IgD-negative memory B cell (primary cell): ENCODE measurements at regions not wholly inside any gene's neighbourhood (a gene's known extent, or its start where the extent isn't known, plus 50 kb on each side); places are given as distances from the start of the nearest gene placed in this dataset.

Experiments
- H3K27ac Mint-ChIP-seq, 3 donors: one replicate each; pipeline ENCODE4 v1.8.0; 2020 to 2022; ENCODE audit warnings: mild to moderate bottlenecking in 3 of 3, mixed read lengths in 3 of 3, moderate library complexity in 1 of 3
- H3K27me3 Mint-ChIP-seq: one replicate; pipeline ENCODE4 v1.8.0; 2021; ENCODE audit warnings: mixed read lengths
- H3K36me3 Mint-ChIP-seq: one replicate; pipeline ENCODE4 v1.8.0; 2020; ENCODE audit warnings: mild to moderate bottlenecking, mixed read lengths
- H3K4me1 Mint-ChIP-seq, 3 donors: one replicate each; pipeline ENCODE4 v1.8.0; 2020 to 2022; ENCODE audit warnings: mixed read lengths in 3 of 3, mild to moderate bottlenecking in 1 of 3
- H3K4me3 Mint-ChIP-seq, 4 donors: one replicate each; pipeline ENCODE4 v1.8.0; 2020 to 2022; ENCODE audit warnings: mild to moderate bottlenecking in 4 of 4, mixed read lengths in 4 of 4, moderate library complexity in 3 of 4
- H3K9me3 Mint-ChIP-seq, 3 donors: one replicate each; pipeline ENCODE4 v1.8.0; 2020 to 2021; ENCODE audit warnings: mixed read lengths in 3 of 3, mild to moderate bottlenecking in 1 of 3

GRCh38 chr5:56580864-56581263, 234.5 kb upstream of the MAP3K1 start:
- peaks cover 27 to 33% (median 28%) of the 10 kb centered on the region in 3 donors for H3K4me1 Mint-ChIP-seq
- peaks cover 0 to 7% (median 4%) of the 10 kb centered on the region in 3 donors for H3K9me3 Mint-ChIP-seq
- H3K27me3 Mint-ChIP-seq = no peaks in the 10 kb centered on the region
- H3K27ac Mint-ChIP-seq = peak overlapping the region; percentile 22 to 35 (median 24)
- no peaks in the 10 kb centered on the region for H3K36me3 Mint-ChIP-seq
- peak overlapping the region in 2 of 4 donors; percentile 4 to 70 for H3K4me3 Mint-ChIP-seq

- Mint-ChIP-seq H3K4me1 (peaks cover 14 to 16% (median 14%) of the 10 kb centered on the region in 3 donors), H3K27me3 (no peaks in the 10 kb centered on the region), H3K4me3 (no peak overlapping the region), H3K36me3 (peaks cover 1% of the 10 kb centered on the region), H3K9me3 (peaks cover 0 to 4% (median 0%) of the 10 kb centered on the region in 3 donors), H3K27ac (no peak overlapping the region)
Observed at GRCh38 chr5:56575821-56576220, 239.5 kb upstream of the MAP3K1 start.

GRCh38 chr5:56574778-56575177, 240.6 kb upstream of the MAP3K1 start:
- Mint-ChIP-seq H3K27ac (no peak overlapping the region), H3K4me1 (peaks cover 8 to 11% (median 9%) of the 10 kb centered on the region in 3 donors), H3K9me3 (peaks cover 0 to 4% (median 0%) of the 10 kb centered on the region in 3 donors), H3K4me3 (no peak overlapping the region), H3K27me3 (no peaks in the 10 kb centered on the region), H3K36me3 (peaks cover 1% of the 10 kb centered on the region)

GRCh38 chr5:56569566-56569965, 245.8 kb upstream of the MAP3K1 start:
- peaks cover 1% of the 10 kb centered on the region for H3K36me3 Mint-ChIP-seq
- H3K9me3 Mint-ChIP-seq = peaks cover 0 to 4% (median 0%) of the 10 kb centered on the region in 3 donors
- no peak overlapping the region for H3K27ac Mint-ChIP-seq
- H3K4me3 Mint-ChIP-seq = no peak overlapping the region
- H3K4me1 Mint-ChIP-seq = peaks cover 30 to 37% (median 36%) of the 10 kb centered on the region in 3 donors
- H3K27me3 Mint-ChIP-seq = no peaks in the 10 kb centered on the region

GRCh38 chr5:56569076-56569475, 246.3 kb upstream of the MAP3K1 start:
- Mint-ChIP-seq H3K36me3 (peaks cover 1% of the 10 kb centered on the region), H3K27ac (no peak overlapping the region), H3K9me3 (peaks cover 0 to 4% (median 0%) of the 10 kb centered on the region in 3 donors), H3K4me1 (peaks cover 29 to 37% (median 36%) of the 10 kb centered on the region in 3 donors), H3K4me3 (no peak overlapping the region), H3K27me3 (no peaks in the 10 kb centered on the region)

GRCh38 chr5:56567278-56567677, 248.1 kb upstream of the MAP3K1 start:
- peaks cover 23 to 35% (median 31%) of the 10 kb centered on the region in 3 donors for H3K4me1 Mint-ChIP-seq
- H3K27ac Mint-ChIP-seq = no peak overlapping the region
- H3K4me3 Mint-ChIP-seq = peak overlapping the region in 1 of 4 donors; percentile 42
- no peaks in the 10 kb centered on the region for H3K27me3 Mint-ChIP-seq
- no peaks in the 10 kb centered on the region for H3K36me3 Mint-ChIP-seq
- H3K9me3 Mint-ChIP-seq = peaks cover 0 to under 1% (median 0%) of the 10 kb centered on the region in 3 donors

- no peaks in the 10 kb centered on the region for H3K9me3 Mint-ChIP-seq
- no peaks in the 10 kb centered on the region for H3K36me3 Mint-ChIP-seq
- H3K27me3 Mint-ChIP-seq = no peaks in the 10 kb centered on the region
- H3K27ac Mint-ChIP-seq = peak overlapping the region in 1 of 3 donors; percentile 85
- H3K4me3 Mint-ChIP-seq = peak overlapping the region in 2 of 4 donors; percentile 25 to 42
- H3K4me1 Mint-ChIP-seq = peaks cover 22 to 35% (median 31%) of the 10 kb centered on the region in 3 donors
Observed at GRCh38 chr5:56566374-56567249, 248.7 kb upstream of the MAP3K1 start.

- no peaks in the 10 kb centered on the region for H3K27me3 Mint-ChIP-seq
- no peaks in the 10 kb centered on the region for H3K36me3 Mint-ChIP-seq
- no peaks in the 10 kb centered on the region for H3K9me3 Mint-ChIP-seq
- H3K27ac Mint-ChIP-seq = peak overlapping the region in 1 of 3 donors; percentile 85
- peaks cover 19 to 35% (median 31%) of the 10 kb centered on the region in 3 donors for H3K4me1 Mint-ChIP-seq
- H3K4me3 Mint-ChIP-seq = peak overlapping the region in 3 of 4 donors; percentile 18 to 87 (median 79)
Observed at GRCh38 chr5:56565644-56566043, 249.7 kb upstream of the MAP3K1 start.

- peaks cover 19 to 37% (median 31%) of the 10 kb centered on the region in 3 donors for H3K4me1 Mint-ChIP-seq
- peak overlapping the region in 1 of 3 donors; percentile 85 for H3K27ac Mint-ChIP-seq
- H3K36me3 Mint-ChIP-seq = peaks cover under 1% of the 10 kb centered on the region
- H3K9me3 Mint-ChIP-seq = no peaks in the 10 kb centered on the region
- H3K27me3 Mint-ChIP-seq = no peaks in the 10 kb centered on the region
- H3K4me3 Mint-ChIP-seq = peak overlapping the region in 1 of 4 donors; percentile 87
Observed at GRCh38 chr5:56565283-56565615, 250.1 kb upstream of the MAP3K1 start.

- peak overlapping the region in 1 of 4 donors; percentile 87 for H3K4me3 Mint-ChIP-seq
- H3K27me3 Mint-ChIP-seq = no peaks in the 10 kb centered on the region
- H3K4me1 Mint-ChIP-seq = peaks cover 19 to 38% (median 31%) of the 10 kb centered on the region in 3 donors
- H3K9me3 Mint-ChIP-seq = no peaks in the 10 kb centered on the region
- H3K36me3 Mint-ChIP-seq = peaks cover 4% of the 10 kb centered on the region
- no peak overlapping the region for H3K27ac Mint-ChIP-seq
Observed at GRCh38 chr5:56564541-56565282, 250.6 kb upstream of the MAP3K1 start.

GRCh38 chr5:56561455-56561854, 253.9 kb upstream of the MAP3K1 start:
- Mint-ChIP-seq H3K27ac (no peak overlapping the region), H3K4me3 (no peak overlapping the region), H3K36me3 (peaks cover 9% of the 10 kb centered on the region), H3K9me3 (no peaks in the 10 kb centered on the region), H3K4me1 (peaks cover 19 to 27% (median 20%) of the 10 kb centered on the region in 3 donors), H3K27me3 (no peaks in the 10 kb centered on the region)

- no peaks in the 10 kb centered on the region for H3K9me3 Mint-ChIP-seq
- no peak overlapping the region for H3K27ac Mint-ChIP-seq
- H3K27me3 Mint-ChIP-seq = no peaks in the 10 kb centered on the region
- H3K4me3 Mint-ChIP-seq = no peak overlapping the region
- H3K36me3 Mint-ChIP-seq = peaks cover 9% of the 10 kb centered on the region
- H3K4me1 Mint-ChIP-seq = peaks cover 2 to 8% (median 4%) of the 10 kb centered on the region in 3 donors
Observed at GRCh38 chr5:56558131-56558745, 257.1 kb upstream of the MAP3K1 start.

GRCh38 chr5:56557198-56557597, 258.2 kb upstream of the MAP3K1 start:
- H3K27me3 Mint-ChIP-seq = no peaks in the 10 kb centered on the region
- no peaks in the 10 kb centered on the region for H3K9me3 Mint-ChIP-seq
- H3K4me1 Mint-ChIP-seq = peaks cover 0 to 8% (median 4%) of the 10 kb centered on the region in 3 donors
- peaks cover 9% of the 10 kb centered on the region for H3K36me3 Mint-ChIP-seq
- no peak overlapping the region for H3K27ac Mint-ChIP-seq
- H3K4me3 Mint-ChIP-seq = no peak overlapping the region

GRCh38 chr5:56552612-56553268, 262.6 kb upstream of the MAP3K1 start:
- Mint-ChIP-seq H3K36me3 (no peaks in the 10 kb centered on the region), H3K4me3 (no peak overlapping the region), H3K27me3 (peaks cover 2% of the 10 kb centered on the region), H3K9me3 (no peaks in the 10 kb centered on the region), H3K4me1 (peaks cover 0 to 5% (median 3%) of the 10 kb centered on the region in 3 donors), H3K27ac (no peak overlapping the region)
